ENCODE measurements at regions not wholly inside any gene's neighbourhood (a gene's known extent, or its start where the extent isn't known, plus 50 kb on each side); places are given as distances from the start of the nearest gene placed in this dataset.
"Not testable (repeated sequence)": the region's sequence is repeated elsewhere in the genome, so short reads cannot be mapped to it uniquely, and the experiment has no call there.

GRCh38 chr11:97645736-97646135 lies 1255.9 kb downstream of the JRKL start:
- H3K9me3 ChIP-seq (ENCODE audit: control insufficient read depth, insufficient read depth, low read length), result peaks cover 4% of the 10 kb centered on the region; the same call in 1 of the 2 replicates
- no peak overlapping the region for H3K9ac ChIP-seq (ENCODE audit: low read depth, low read length)
- H3K36me3 ChIP-seq (ENCODE audit: insufficient read depth, low read length), result no peaks in the 10 kb centered on the region
- H3K4me1 ChIP-seq (ENCODE audit: insufficient read depth, low read length), result no peaks in the 10 kb centered on the region

- Histone ChIP-seq H3K9me3 (ENCODE audit: control insufficient read depth, insufficient read depth, low read length) (no peaks in the 10 kb centered on the region), H3K36me3 (ENCODE audit: insufficient read depth, low read length) (no peaks in the 10 kb centered on the region), H3K4me1 (ENCODE audit: insufficient read depth, low read length) (no peaks in the 10 kb centered on the region), H3K9ac (ENCODE audit: low read depth, low read length) (no peak overlapping the region)
Measured at GRCh38 chr11:97656356-97656755, 1266.5 kb downstream of the JRKL start.

GRCh38 chr11:97657852-97658251 lies 1268.0 kb downstream of the JRKL start:
- H3K9me3 ChIP-seq (ENCODE audit: control insufficient read depth, insufficient read depth, low read length), result no peaks in the 10 kb centered on the region
- H3K36me3 ChIP-seq (ENCODE audit: insufficient read depth, low read length), result no peaks in the 10 kb centered on the region
- H3K9ac ChIP-seq (ENCODE audit: low read depth, low read length), result no peak overlapping the region

GRCh38 chr11:97667057-97667456 lies 1277.2 kb downstream of the JRKL start:
- H3K36me3 ChIP-seq (ENCODE audit: insufficient read depth, low read length), result no peaks in the 10 kb centered on the region
- H3K9ac ChIP-seq (ENCODE audit: low read depth, low read length), result no peak overlapping the region
- H3K4me1 ChIP-seq (ENCODE audit: insufficient read depth, low read length), result no peaks in the 10 kb centered on the region
- H3K9me3 ChIP-seq (ENCODE audit: control insufficient read depth, insufficient read depth, low read length), result no peaks in the 10 kb centered on the region

More at GRCh38 chr11:97657852-97658251, 1268.0 kb downstream of the JRKL start:
- no peaks in the 10 kb centered on the region for H3K4me1 ChIP-seq (ENCODE audit: insufficient read depth, low read length)

GRCh38 chr11:97683733-97684132 lies 1293.9 kb downstream of the JRKL start:
- no peaks in the 10 kb centered on the region for H3K9me3 ChIP-seq (ENCODE audit: control insufficient read depth, insufficient read depth, low read length)
- H3K36me3 ChIP-seq (ENCODE audit: insufficient read depth, low read length), result no peaks in the 10 kb centered on the region
- H3K9ac ChIP-seq (ENCODE audit: low read depth, low read length), result no peak overlapping the region
- H3K4me1 ChIP-seq (ENCODE audit: insufficient read depth, low read length), result no peaks in the 10 kb centered on the region

GRCh38 chr11:97684486-97685439 lies 1295.0 kb downstream of the JRKL start:
- H3K9ac ChIP-seq (ENCODE audit: low read depth, low read length), result no peak overlapping the region
- H3K36me3 ChIP-seq (ENCODE audit: insufficient read depth, low read length), result no peaks in the 10 kb centered on the region
- no peaks in the 10 kb centered on the region for H3K9me3 ChIP-seq (ENCODE audit: control insufficient read depth, insufficient read depth, low read length)
- H3K4me1 ChIP-seq (ENCODE audit: insufficient read depth, low read length), result no peaks in the 10 kb centered on the region

- H3K9ac ChIP-seq (ENCODE audit: low read depth, low read length), result no peak overlapping the region
- H3K4me1 ChIP-seq (ENCODE audit: insufficient read depth, low read length), result no peaks in the 10 kb centered on the region
- H3K9me3 ChIP-seq (ENCODE audit: control insufficient read depth, insufficient read depth, low read length), result no peaks in the 10 kb centered on the region
- no peaks in the 10 kb centered on the region for H3K36me3 ChIP-seq (ENCODE audit: insufficient read depth, low read length)
Measured at GRCh38 chr11:97685695-97686094, 1295.9 kb downstream of the JRKL start.

GRCh38 chr11:97687111-97687510 lies 1297.3 kb downstream of the JRKL start:
- no peak overlapping the region for H3K9ac ChIP-seq (ENCODE audit: low read depth, low read length)
- no peaks in the 10 kb centered on the region for H3K9me3 ChIP-seq (ENCODE audit: control insufficient read depth, insufficient read depth, low read length)
- H3K4me1 ChIP-seq (ENCODE audit: insufficient read depth, low read length), result no peaks in the 10 kb centered on the region
- no peaks in the 10 kb centered on the region for H3K36me3 ChIP-seq (ENCODE audit: insufficient read depth, low read length)

- no peak overlapping the region for H3K9ac ChIP-seq (ENCODE audit: low read depth, low read length)
- no peaks in the 10 kb centered on the region for H3K4me1 ChIP-seq (ENCODE audit: insufficient read depth, low read length)
- H3K36me3 ChIP-seq (ENCODE audit: insufficient read depth, low read length), result no peaks in the 10 kb centered on the region
- H3K9me3 ChIP-seq (ENCODE audit: control insufficient read depth, insufficient read depth, low read length), result no peaks in the 10 kb centered on the region; the same call in 1 of the 2 replicates
Measured at GRCh38 chr11:97691061-97691460, 1301.2 kb downstream of the JRKL start.

- Histone ChIP-seq H3K9ac (ENCODE audit: low read depth, low read length) (no peak overlapping the region), H3K4me1 (ENCODE audit: insufficient read depth, low read length) (no peaks in the 10 kb centered on the region), H3K36me3 (ENCODE audit: insufficient read depth, low read length) (no peaks in the 10 kb centered on the region), H3K9me3 (ENCODE audit: control insufficient read depth, insufficient read depth, low read length) (no peaks in the 10 kb centered on the region)
Measured at GRCh38 chr11:97702951-97703350, 1313.1 kb downstream of the JRKL start.

GRCh38 chr11:97703851-97704250 lies 1314.0 kb downstream of the JRKL start:
- Histone ChIP-seq H3K36me3 (ENCODE audit: insufficient read depth, low read length) (no peaks in the 10 kb centered on the region), H3K4me1 (ENCODE audit: insufficient read depth, low read length) (no peaks in the 10 kb centered on the region), H3K9me3 (ENCODE audit: control insufficient read depth, insufficient read depth, low read length) (no peaks in the 10 kb centered on the region), H3K9ac (ENCODE audit: low read depth, low read length) (no peak overlapping the region)

- not testable (repeated sequence) for H3K4me1 ChIP-seq (ENCODE audit: insufficient read depth, low read length); H3K9me3 ChIP-seq (ENCODE audit: control insufficient read depth, insufficient read depth, low read length); H3K36me3 ChIP-seq (ENCODE audit: insufficient read depth, low read length); H3K9ac ChIP-seq (ENCODE audit: low read depth, low read length)
Measured at GRCh38 chr11:97705441-97705840, 1315.3 kb upstream of the CNTN5 start.

- Histone ChIP-seq H3K4me1 (ENCODE audit: insufficient read depth, low read length) (peaks cover 7% of the 10 kb centered on the region), H3K9me3 (ENCODE audit: control insufficient read depth, insufficient read depth, low read length) (no peaks in the 10 kb centered on the region), H3K36me3 (ENCODE audit: insufficient read depth, low read length) (no peaks in the 10 kb centered on the region), H3K9ac (ENCODE audit: low read depth, low read length) (no peak overlapping the region)
Measured at GRCh38 chr11:97717922-97718321, 1302.8 kb upstream of the CNTN5 start.

GRCh38 chr11:97722065-97722464 lies 1298.7 kb upstream of the CNTN5 start:
- Histone ChIP-seq H3K9me3 (ENCODE audit: control insufficient read depth, insufficient read depth, low read length) (no peaks in the 10 kb centered on the region), H3K9ac (ENCODE audit: low read depth, low read length) (no peak overlapping the region), H3K36me3 (ENCODE audit: insufficient read depth, low read length) (no peaks in the 10 kb centered on the region), H3K4me1 (ENCODE audit: insufficient read depth, low read length) (peaks cover 7% of the 10 kb centered on the region)

- no peaks in the 10 kb centered on the region for H3K36me3 ChIP-seq (ENCODE audit: insufficient read depth, low read length)
- no peak overlapping the region for H3K9ac ChIP-seq (ENCODE audit: low read depth, low read length)
- H3K4me1 ChIP-seq (ENCODE audit: insufficient read depth, low read length), result peaks cover 7% of the 10 kb centered on the region
- H3K9me3 ChIP-seq (ENCODE audit: control insufficient read depth, insufficient read depth, low read length), result no peaks in the 10 kb centered on the region
Measured at GRCh38 chr11:97722721-97723120, 1298.0 kb upstream of the CNTN5 start.
